Femur (tissue), 1 donor: ENCODE measurements at regions not wholly inside any gene's neighbourhood (a gene's known extent, or its start where the extent isn't known, plus 50 kb on each side); places are given as distances from the start of the nearest gene placed in this dataset.
A peak's percentile ranks its signal among the peaks of the same experiment; 100 is the strongest.
"Not testable (repeated sequence)": the region's sequence is repeated elsewhere in the genome, so short reads cannot be mapped to it uniquely, and the experiment has no call there.

Experiments used
- DNase-seq: peaks from one replicate; pipeline ENCODE4 v3.0.0-alpha.2; 2017

DNA sequence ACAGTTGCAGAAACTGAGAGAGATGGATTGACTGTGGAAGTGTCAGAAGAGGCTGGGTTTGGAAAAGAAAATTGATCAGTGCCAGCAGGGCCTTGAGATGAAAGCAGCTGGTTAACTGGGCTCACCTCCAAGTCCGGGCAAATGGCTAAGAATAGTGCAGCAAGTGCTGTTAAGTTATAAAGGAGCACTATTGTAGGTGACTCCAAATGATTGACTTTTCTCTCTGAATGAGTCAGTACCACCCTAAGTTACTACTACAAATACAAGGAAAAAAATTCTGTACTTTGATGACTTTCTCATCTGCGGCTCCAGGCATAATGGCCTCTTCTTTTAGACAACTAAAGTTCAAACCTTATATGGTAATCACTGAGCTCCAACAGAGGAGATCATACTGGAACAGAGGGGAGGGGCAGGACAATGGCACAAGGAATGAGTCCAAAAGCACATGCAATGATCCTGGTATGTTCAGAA lies 733.4 kb upstream of the INTU start:
- peak; percentile 72 for DNase-seq

DNA sequence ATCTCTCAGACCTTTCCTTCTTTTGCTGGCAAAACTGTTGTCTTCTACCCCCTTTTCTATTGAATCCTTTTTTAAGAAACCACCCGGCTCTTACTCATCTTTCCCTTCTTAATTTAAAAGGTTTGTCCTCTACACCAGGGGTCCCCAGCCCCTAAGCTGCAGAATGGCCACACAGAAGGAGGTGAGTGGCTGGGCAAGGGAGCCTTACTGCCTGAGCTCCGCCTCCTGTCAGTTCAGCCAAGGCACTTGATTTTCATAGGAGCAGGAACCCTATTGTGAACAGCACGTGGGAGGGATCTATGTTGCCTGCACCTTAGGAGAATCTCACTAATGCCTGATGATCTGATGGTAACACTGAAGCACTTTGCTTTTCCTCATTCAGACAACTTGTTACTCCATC lies 726.3 kb upstream of the INTU start:
- DNase-seq: no peak

DNA sequence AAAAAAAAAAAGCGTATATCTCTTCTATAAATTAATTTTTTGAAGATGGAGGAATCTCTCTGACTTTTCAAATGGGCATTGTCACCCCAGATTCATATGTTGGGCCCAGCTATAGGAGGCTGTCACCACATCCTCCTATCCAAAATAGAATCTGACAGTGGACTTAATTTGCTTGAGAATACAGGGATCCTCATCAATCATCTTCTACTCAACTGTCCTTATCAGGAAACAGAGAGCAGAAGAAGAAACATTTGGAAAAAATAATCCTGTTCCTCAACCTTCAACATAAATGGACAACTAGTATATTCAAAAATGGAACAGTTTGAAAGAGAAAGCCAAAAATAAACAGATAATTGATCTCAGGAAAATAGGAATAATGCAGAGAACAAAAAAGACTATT lies 725.4 kb upstream of the INTU start:
- no peak for DNase-seq

DNA sequence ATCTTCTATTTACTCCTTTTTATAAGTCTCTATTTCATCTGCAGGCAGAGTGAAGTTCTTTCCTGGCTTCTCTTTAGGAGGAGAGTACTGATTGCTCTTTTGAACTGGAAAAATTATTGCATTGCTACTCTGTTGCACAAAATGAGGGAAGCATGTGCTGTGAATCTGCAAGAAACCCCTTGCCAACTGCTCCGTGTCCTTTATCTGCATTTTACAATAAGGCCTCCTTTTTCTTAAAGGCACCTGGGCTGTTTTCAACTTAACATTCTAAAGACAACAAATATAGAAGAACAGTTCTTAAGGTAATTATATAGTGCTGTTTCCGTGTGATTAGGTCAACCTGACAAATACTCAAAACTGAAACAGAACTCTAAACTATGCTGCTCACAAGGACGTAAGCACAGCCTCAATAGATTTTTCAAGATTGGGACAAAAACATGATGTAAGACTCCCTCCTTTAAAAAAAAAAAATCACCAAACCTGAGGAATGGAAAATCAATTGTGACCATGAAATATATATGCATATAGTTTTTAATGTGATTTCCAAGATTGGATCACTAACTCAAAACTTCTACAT lies 716.6 kb upstream of the INTU start:
- DNase-seq: peak; percentile 26

DNA sequence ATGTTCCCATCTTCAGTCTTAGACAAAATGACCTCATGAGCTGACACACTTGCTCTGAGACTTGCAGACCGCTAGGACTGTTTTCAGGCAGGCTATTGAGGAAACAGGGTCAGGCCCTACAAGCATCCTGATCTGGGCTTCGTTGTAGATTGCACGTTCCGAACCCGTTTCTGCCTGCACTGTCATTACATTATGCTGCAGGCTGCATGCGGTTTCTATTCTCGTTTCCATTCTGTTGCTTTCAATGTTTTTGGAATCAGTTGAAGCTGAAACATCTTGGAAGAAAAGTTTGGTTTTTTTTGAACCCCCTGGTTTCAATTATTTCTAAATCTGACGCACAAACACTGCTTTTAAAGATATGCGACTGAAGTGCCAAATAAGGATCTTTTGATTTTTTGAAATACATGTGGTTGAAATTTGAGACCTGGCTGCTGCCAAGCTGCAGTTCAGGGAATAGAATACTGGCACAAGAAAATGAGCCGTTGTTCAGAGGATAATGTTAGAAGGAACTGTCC lies 716.1 kb upstream of the INTU start:
- DNase-seq: peak; percentile 82

DNA sequence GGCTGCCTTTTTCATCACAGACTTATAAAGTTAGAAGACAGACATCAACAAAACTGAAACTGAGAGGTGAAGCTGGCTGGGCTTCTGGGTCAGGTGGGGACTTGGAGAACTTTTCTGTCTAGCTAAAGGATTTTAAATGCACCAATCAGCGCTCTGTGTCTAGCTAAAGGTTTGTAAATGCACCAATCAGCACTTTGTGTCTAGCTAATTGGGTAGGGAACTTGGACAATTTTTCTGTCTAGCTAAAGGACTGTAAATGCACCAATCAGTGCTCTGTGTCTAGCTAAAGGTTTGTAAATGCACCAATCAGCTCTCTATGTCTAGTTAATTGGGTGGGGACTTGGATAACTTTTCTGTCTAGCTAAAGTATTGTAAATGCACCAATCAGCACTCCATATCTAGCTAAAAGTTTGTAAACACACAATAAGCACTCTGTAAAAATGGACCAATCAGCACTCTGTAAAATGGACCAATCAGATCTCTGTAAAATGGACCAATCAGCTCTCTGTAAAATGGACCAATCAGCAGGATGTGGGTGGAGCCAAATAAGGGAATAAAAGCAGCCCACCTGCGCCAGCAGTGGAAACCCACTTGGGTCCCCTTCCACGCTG lies 710.3 kb upstream of the INTU start:
- DNase-seq: not testable (repeated sequence)

DNA sequence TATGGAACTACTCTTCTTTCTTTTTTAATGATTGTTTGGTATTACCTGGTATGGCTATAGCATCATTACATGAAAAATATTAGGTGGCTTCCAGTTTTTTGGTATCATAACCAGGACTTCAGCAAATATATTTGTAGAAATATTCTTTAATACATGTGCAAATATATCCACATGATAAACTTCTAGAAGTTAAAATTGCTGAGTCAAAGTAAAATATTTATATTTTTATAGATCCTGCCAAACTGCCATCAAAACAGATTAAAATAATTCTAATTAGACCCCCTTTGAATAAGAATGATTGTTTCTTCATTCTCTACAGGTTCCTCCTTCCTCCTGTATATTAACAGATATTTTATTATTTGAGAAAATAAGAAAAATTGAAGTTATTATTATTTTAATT lies 708.5 kb upstream of the INTU start:
- no peak for DNase-seq

DNA sequence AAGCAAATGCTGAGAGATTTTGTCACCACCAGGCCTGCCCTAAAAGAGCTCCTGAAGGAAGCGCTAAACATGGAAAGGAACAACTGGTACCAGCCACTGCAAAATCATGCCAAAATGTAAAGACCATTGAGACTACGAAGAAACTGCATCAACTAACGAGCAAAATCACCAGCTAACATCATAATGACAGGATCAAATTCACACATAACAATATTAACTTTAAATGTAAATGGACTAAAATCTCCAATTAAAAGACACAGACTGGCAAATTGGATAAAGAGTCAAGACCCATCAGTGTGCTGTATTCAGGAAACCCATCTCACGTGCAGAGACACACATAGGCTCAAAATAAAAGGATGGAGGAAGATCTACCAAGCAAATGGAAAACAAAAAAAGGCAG lies 702.7 kb upstream of the INTU start:
- not testable (repeated sequence) for DNase-seq

DNA sequence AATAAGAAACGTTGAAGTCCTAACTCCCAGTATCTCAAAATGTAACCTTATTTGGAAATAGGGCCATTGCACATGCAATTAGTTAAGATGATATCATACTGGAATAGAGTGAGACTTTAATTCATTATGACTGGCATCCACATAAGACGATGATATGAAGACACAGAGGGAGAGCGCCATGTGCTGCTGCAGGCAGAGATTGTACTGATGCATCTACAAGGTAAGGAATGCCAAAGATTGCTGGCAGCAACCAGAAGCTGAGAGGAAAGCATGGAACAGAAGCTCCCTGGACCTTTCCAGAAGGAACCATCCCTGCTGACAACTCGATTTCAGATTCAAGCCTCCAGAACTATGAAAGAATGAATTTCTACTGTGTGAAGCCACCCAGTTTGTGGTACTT lies 697.0 kb upstream of the INTU start:
- DNase-seq: no peak

DNA sequence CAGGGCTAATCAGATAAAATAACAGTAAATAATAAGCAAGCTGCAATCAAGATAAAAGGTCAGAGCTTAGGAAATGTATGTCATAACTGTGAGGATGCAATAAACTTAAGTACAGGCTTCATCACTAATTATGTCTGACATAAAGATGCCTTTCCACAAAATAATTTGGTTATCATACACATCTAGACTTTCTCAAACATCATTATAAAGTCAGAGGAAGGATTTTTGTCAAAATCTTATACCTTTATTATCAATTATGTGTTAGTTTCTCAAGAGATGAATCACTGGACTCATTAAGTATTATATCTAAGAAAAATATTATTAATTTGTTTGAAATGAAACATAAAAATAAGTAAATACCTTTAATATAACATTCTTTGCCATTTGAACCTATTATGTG lies 695.4 kb upstream of the INTU start:
- DNase-seq: no peak

DNA sequence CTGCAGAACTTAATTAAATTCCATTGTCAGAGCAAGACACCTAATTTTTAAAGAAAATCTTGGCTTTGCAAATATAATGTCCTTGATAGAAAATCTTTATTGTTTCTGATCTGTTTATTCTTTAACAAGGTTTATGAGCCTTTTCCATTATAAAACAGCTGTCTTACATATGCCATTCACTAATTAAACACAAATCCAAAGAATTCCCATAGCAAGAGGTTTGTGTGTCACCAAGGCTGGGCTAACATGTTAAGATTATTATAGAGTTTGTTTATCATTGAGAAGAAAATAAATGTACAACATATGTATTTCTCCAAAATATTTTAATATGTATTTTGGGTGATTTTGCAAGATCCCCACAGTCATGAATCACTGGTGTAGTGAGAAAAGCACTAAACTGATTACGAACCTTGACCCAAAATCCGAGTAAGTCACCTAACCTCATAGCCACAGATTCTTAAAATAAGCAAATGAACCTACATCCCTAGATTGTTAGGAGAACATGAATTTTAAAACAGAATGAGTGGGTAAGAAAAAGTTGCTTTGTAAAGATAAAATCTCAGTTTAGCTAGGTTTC lies 694.8 kb upstream of the INTU start:
- no peak for DNase-seq

DNA sequence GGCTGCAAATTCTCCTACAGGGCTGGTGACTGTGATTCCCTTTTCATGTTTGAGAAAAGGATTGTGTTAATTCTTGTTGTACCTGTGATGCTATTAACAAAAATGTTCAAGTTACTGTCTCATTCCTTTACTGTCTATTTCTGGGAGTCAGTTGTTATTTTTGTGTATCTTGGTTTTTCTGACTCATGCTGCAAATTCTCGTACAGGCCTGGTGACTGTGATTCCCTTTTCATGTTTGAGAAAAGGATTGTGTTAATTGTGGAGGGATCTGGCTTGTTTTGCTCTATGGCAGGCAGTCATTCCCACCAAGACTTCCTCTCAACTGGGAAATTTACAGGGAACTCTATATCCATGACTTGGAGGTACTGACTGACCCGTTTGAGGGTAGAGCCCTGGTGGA lies 693.4 kb upstream of the INTU start:
- no peak for DNase-seq

DNA sequence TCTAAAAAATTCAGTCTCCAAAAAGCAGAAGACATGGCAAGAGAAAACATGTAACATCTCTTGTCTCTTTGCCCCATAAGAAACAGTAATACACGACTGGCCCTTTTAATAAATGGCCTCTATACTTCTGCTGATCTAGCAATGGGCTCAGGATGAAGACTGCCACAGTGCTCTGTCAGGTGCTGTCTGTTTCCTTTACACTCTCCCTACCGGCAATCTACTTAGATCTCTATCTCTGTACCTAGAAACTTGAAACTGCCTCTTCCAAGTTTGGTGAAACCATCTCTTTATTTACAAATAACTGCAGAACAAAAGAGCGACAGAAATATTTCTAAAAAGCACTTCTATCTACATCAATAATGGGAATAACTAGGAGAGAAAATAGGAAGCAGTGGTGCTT lies 685.2 kb upstream of the INTU start:
- DNase-seq: no peak

DNA sequence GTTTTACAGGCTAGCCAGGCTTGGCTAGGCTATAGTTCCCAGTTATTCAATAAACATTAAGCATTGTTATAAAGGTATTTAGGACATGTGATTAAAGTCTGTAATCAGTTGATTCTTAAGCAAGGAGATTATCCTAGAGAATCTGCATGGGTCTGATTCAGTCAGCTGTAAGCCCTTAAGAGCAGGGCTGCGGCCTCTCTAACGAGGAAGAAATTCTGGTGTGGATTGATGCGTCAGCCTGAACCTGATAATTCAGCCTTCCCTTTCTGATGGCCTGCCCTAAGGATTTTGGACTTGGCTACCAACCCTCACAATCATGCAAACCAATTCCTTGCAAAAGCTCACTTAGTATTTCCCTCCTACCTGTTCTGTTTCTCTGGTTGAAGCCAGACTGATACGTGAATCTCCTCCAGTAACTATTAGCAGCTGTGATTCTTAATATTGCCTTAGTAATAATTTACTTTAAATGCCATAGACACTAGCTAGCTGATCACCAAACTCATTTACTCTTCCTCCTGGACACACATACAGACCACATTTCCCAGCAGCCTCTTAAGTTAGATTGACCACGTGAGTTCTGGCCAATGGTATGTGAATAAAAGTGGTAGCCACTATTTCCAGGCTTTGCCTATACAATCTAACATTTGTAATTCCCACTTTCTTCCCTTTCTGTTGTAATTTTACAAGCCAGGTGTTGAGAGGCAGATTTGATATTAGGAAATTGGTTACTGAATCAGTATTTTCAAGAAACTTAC lies 678.0 kb upstream of the INTU start:
- no peak for DNase-seq

DNA sequence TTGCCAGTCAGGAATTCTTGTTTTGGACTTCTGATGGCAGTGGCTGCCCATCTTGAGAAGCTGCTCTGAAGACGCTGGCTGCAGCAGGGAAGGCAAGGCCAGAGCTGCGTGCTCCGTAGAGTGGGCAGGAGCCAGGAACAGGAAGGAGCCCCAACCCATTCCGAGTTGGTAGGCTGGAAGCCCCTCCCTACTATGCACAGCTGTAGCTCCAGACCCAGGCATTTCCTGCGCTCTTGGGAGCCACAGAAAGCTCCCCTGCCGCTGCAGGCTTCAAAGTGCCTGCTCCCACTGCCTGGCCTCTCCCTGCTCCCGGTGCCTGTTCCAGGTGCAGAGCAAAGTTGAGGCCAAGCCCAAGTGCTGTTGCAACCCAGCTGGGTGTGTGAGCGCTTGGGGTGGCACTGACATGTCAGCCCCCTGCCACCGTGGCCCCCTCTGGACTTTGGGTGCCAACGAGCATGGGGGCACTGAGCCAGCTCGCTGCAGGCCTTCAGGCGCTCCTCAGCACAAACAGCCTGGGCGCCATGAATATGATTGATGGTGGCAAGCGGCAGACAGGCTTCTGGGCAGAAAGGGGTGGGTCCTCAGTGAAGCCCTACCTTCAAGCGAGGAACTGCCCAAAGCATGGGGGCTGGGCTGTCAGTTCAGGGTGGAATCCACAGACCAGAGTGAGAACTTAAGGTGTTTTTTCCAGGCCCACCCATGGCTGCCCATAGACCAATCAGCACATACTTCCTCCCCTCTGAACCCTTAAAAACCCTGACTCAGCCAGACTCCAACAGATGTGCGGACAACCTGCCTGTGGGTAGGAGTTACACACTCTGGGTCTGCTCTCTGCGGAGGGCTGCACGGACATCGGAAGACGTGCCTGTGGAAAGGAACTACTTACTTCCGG lies 677.2 kb upstream of the INTU start:
- no peak for DNase-seq

DNA sequence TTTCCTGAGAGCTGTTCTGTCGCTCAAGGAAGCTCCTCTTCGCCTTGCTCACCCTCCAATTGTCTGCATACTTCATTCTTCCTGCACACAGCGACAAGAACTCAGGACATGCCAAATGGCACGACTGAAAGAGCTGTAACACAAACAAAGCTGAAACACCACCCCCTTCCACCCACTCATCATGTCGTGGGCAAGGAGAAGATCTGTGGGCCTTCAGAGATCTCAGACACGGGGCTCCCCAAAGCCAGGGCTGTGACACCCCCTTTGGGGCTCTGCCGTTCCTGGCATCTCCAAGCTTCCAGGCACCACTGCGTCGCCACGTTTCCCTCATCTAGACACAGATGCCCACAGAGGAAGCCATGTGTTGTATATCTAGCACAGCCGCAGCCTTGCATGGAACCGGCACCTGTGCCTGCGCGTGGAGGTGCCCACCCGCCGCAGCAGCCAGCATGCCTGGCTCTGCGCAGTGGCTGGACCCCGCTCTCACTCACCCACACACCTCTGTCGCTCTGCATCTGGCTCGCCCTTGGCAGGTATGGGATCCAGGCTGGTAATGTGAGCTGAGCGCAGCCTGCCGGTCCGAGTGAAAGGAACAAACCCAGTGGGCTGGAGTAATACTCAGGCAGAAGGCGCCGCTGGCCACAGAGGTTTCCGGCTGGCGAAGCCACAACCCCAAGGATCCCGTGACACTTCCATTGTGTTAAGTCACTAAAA lies 676.4 kb upstream of the INTU start:
- DNase-seq: no peak

DNA sequence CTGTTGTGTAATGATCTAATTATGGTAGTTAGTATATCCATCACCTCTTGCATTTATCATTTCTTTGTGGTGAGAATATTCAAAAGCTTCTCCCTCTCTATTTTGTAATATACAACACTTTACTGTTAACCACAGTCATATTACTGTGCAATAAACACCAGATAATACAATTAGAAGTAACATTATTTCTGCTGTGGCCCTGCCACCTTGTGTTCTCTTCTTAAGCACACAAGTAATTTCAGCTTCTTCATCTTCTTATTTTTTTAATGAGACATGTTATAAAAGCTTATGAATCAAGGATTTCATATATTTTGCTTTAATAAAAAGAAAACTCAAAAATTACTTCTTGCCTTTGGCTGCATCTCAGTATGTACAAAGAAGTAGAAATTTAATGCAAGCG lies 675.2 kb upstream of the INTU start:
- DNase-seq: no peak

DNA sequence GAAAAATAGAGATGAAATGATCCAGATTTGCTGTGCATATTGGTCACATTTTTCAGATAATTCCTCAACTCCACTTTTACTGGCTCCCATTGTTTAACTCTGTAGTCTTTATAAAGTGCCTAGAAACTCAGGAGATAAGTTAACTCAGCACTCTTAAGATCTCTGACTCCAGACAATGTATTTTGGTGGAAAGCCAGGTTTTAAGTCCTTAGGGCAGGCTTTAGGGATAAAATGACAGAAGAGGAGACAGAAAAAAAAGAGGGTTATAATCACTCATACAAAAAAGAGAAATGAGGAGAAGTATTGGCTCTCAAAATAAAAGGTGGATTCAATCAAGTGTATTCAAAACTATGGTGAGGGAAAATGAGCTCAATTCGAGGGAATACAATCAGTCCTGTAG lies 674.8 kb upstream of the INTU start:
- no peak for DNase-seq

DNA sequence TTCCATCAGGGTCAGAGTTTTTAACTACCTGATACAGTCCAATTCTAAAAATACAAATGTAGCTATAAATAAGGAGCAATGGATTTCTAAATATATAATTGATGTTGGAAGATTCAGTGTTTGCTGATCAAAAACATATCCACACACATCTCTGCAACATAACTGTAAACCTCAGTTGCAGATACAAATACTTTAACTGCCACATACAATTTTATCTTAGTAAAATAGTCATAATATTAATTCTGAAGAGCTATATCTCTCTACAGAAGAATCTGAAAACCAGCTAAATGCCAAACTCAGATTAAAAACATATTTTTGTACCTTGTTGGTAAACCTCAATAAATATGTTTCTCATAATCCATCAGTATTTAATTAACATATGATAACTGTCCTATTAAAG lies 674.3 kb upstream of the INTU start:
- DNase-seq: no peak

DNA sequence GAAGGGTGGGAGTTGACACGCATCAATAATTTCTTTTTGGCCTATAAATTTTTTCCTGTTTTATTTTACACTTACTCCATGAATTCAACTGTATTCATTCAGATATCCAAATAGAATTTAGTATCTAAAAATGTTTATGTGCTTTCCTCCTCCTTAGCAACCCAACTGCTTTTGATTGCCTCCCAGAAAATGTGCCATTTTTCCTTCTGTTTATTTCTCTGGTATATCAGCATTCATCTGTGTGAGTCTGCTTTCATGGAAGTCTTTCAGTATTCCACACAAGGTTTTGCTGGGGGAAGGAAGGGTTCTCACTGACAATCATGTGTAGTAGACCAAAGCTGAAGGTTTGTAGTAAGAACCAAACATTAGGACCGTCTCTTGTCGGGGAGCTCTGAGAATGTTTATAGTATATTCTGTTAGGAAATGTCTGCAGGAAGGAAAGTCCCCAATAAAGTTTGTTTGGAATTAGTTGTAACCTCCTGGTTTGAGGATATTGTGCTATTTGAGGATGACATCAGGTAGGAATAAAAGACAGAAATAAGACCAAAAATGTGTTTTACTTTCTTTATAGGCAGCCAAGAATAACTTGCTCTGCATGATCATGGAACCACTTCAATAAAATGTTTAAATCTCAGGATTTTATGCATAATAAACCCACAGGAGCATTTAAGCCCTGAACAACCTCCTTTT lies 673.6 kb upstream of the INTU start:
- DNase-seq: no peak

DNA sequence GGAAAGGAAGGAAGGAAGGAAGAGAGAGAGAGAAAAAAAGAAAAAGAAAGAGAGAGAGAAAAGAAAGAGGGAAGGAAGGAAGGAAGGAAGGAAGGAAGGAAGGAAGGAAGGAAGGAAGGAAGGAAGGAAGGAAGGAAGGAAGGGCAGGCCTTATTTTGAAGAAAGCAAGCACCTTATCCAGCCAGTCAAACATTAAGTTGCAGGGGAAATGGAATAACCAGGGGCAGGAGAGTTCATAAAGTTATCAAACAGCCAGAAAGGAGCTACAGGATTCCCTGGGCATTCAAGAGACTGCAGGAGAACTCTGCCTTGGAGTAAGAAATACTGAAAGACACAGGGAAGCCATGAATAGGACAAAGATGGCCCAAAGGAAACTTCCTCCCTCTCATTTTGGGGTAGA lies 672.0 kb upstream of the INTU start:
- DNase-seq: no peak

DNA sequence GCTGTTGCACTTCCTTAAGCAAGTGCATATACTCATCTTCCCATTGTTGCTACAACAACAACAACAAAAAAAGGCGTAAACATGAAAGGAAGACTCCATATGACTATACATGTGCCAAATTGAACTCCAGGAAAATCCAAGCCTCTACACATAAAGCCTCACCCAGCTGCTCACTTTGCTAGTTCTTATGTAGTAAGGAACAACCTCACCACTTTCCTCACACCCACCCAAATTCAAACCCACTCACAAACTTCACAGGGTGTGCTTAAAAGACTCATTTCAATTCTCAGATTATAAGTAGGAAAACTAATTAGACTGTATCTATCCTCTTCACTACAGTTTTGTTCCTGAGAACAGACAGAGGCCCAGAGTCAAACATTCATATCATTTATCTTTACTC lies 671.1 kb upstream of the INTU start:
- no peak for DNase-seq
